CD4-positive, alpha-beta T cell treated with Interleukin-4 for 1 hour (primary cell): ENCODE measurements at regions not wholly inside any gene's neighbourhood (a gene's known extent, or its start where the extent isn't known, plus 50 kb on each side); places are given as distances from the start of the nearest gene placed in this dataset.
"Not testable (repeated sequence)": the region's sequence is repeated elsewhere in the genome, so short reads cannot be mapped to it uniquely, and the experiment has no call there.

ENCODE experiments used
- DNase-seq, 2 donors: peaks; one replicate each; pipeline ENCODE4 v3.0.0-alpha.2; 2020 to 2022

DNA sequence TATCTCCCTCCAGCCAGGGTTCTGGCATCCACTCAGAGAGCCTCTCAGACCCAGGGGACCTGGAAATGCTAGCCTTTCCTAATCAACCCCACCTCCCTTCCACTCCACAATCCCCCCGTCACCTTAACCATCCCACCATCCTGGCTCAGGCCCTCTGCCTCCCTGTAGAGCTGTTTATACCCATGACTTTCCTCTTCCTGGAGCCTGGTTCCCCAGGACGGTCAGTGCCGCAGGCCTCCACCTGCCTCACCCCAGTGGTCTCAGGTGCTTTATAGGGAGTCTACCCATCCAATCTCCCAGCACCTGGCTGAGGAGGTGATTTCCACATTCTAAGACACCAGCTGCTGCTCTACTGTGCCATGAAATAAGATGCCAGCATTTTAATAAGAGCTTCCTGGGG, 1159.5 kb downstream of the TBC1D22A start:
- DNase-seq = no peak

DNA sequence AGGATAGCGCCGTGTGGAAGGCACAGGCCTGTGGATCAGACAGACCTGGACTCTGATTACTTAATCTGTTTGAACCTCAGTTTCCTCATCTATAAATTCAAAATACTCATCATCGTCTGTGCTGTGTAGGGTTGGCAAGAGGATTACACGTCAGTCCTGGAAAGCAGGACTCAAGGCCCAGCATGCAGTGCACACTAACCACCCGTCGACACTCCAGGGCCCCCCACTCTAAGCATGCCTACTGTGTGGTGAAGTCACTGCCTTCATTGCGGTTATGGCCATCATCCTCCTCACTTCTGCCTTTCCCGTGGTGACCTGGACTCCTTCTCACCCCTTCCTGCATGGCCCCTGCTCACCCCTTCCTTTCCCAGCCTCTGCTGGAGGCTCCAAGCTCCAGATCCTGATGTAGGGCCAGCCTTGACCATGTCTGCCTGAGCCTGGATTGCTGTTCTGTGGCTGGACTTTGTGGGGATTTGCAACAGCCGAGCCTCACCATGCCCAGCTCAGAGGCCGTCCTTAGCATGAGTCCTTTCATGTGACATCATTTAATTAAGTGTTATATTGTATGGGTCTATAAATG, 1158.0 kb downstream of the TBC1D22A start:
- DNase-seq = no peak

DNA sequence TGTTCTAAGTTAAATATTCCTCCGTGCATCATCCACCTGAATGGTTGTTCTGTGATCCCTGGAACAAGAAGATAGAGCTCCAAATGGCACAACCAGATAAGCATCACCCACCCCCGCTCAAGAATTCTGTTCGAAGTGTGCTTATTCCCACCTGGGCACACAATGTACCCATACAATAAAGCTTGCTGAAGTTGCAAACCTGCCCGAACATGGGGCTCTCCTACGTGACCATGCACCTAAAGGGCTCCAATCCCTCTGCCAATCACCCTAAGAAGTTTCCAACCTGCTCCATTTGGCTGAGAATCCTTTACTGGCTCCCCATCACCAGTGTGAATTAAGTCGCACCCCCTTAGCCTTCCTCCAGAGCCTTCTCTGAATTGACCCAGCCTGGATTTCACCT, 1157.4 kb downstream of the TBC1D22A start:
- no peak for DNase-seq

DNA sequence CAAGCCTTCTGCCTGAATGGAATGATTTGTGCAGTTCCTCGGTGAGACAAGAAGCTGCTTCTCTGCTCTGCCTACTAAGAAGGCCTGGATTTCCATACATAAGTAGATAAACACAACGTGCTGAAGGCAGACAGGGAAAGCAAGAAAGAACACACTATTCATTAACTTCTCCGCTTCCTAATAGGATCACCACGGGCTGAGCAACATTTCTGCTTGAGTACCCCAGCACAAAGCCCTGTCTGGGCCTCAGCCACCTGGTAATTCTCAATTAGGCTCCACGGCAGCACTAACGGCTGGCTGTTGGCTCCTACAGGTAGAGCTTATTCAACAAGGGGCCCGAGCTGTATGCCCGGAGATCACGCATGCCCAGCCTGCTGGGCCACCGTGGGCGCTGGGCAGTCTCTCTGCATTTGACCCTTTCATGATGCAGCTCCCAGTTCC, 1156.6 kb downstream of the TBC1D22A start:
- no peak for DNase-seq

DNA sequence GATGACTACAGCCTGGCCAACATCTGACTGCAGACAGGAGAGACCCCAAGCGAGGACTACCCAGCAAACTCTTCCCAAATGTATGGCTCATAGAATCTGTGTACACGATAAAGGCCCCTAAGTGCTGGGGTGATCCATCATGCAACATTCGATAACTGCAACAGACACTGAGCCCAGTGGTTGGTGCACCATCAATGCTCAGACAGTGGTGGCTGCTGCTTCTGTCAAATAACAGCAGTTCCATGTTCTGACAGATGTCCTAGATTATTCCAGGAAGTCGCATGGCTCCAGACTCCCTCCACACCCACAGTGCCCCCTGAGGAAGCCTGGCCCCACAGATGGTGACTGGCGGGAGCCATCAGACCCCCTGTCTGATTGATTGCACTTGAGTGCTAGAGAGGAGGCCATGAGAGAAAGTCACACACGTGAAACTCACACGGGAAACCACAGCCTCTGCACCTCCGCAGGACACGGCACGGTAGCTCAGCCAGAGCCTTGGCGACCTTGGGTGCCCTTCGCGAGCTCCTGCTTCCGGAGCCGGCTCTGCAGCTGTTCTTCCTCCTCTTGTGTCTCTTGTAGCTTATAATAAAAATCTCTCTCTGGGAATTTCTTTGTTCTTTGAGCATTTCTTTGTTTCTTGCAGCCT, 1155.9 kb downstream of the TBC1D22A start:
- peak in 1 of 2 donors; percentile 47 for DNase-seq

DNA sequence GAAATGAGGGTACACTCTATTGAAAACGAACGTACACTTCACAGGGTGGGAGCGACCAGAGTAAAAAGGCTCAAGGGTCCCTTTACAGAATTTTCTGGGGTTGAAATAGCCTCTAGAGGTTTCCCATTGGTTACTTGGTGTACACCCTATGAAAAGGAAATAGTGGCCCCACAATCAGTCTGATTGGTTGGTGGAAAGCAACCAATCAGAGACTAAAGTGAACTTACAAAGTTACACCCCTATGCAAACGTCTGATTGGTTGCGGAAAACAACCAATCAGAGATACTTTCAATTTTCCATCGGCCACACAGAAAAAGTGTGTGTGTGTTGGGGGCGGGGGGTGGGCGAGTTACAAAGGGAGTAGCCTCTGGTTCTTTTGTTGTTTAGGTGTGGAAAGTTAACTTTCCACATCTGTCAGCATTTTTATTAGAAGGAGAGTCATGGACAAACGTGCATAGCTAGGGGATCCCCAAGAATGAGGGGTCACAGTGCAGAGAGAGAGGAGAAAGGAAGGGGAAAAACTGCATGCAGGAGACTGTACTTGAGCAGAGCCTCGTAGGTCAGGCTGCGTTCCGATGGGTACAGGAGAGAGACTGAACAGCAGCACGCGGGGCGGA, 1152.1 kb downstream of the TBC1D22A start:
- no peak for DNase-seq

DNA sequence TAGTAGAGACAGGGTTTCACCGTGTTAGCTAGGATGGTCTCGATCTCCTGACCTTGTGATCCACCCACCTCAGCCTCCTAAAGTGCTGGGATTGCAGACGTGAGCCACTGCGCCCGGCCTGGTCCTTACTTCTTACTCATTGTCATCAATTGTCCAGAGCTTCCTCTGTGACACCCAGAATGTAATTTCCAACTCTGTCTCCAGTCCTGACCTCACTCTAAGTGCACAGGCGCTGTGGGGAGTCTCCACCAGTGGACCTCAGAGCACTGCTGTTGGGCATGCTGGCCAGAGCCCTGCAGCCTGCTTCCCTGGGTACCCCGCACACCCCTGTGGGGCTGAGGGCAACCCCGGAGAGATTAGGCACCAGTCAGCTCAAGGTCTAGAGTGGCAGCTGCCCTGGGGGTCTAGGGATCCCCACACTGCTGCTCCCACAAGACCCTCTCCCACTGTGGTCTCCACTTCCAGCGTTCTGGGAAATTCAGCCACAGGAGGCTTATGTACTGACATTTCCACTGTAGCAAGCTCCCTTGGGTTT, 1140.3 kb downstream of the TBC1D22A start:
- no peak for DNase-seq

DNA sequence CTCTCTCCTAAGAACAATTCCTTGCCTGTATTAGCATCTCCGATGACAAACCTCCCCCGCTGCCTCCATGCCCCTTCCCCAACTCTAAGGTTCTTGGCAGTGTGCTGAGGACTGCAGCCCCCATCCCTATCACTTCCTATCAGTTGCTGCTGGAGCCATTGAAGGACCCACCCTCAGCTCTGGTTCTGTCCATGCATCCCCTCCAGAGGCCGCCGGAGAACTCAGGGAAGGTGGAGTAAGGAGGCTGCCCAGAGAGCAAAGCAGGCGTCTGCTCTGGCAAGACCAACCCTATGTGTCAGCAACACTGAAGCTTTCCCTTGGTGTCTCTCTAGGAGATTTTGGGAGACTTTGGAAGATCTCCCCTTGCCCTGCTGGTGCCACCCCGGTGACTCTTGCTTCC, 1139.5 kb downstream of the TBC1D22A start:
- no peak for DNase-seq

DNA sequence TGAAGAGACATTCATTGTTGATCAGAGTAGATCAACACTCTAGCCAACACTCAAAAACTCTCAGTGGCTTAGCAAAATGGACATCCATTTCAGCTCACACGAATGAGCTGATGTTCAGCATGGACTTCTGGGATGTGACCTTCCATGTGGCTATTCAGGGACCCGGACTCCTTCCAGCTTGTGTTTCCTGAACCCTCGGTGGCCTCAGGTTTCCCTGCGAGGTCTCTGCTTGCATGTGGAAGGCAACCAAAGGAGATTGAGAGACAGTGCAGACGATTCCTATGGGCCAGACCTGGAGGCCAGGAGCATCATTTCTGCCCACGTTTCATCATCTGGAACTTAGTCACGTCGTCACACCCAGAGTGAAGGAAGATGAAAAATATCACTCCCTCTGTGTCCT, 1137.4 kb downstream of the TBC1D22A start:
- DNase-seq = no peak

DNA sequence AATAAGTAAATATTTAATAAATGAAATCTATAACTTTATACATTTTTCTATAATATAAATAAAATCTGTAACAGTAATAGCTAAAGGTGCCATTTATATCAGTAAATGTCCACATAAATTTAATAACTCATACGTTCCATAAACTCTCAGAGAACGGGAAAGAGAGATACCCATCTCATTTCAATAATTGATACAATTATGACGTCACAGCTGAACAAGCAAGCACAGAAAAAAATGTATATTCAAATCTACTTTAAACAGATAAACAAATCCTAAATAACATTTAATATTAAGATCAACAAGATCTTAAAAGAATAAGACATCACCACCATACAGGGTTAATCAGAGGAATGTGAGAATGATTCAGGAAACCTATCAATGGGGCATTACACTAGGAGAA, 1136.5 kb downstream of the TBC1D22A start:
- DNase-seq = no peak

DNA sequence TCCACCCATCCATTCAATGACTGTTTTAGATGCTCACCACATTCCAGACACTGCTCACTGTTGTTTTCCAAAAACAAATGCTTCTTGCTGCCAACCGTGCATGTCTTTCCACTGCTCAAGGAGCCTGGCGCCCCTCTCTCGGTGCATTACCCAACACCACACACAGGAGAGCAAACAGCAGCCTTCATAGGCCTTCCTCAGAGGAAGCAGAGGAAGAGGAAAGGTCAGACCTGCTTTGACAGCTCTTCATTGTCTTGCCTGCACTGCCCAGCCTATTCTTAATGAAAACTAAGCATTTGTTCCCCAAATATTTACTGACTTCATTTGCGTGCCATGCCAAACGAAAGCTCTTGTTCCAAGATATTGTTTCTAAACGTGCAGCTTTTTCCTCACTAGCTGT, 1129.2 kb downstream of the TBC1D22A start:
- no peak for DNase-seq

DNA sequence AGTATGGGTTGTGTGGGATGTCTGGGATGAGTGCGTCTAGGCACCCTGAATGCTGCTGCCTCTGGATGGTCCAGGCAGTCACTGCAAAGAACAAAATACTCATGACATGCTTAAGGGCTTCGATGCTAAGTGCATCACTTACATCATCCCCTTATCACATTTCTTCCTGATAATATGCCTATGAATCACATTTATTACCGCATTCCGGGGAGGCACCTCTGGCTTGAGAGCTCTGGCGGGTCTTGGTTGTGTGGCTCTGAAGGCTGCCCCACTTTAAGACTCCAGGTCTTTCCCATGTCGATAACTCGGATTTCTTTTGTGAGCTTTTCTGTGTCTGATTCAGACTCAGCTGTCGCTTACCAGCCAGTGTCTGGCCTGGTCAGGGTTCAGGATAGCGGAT, 1126.4 kb downstream of the TBC1D22A start:
- no peak for DNase-seq

DNA sequence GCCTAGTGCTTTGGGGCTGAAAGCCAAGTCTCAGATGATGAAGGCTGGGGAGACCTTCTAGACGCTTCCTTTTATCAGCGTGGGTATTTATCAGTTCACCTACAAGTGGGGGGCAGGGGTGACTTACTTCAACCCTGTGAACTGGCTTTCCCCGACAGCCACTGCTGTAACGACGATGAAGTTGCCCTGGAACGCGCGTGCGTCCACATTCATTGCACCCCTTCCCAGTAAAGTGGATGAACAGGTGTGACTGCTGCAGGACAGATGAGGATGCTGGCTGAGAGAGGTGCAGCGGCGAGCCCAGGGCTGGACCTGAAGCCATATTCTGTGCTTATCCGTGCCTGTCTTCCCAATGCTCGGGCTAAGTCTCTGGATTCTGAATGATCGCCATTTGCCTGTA, 1122.3 kb downstream of the TBC1D22A start:
- DNase-seq = no peak

DNA sequence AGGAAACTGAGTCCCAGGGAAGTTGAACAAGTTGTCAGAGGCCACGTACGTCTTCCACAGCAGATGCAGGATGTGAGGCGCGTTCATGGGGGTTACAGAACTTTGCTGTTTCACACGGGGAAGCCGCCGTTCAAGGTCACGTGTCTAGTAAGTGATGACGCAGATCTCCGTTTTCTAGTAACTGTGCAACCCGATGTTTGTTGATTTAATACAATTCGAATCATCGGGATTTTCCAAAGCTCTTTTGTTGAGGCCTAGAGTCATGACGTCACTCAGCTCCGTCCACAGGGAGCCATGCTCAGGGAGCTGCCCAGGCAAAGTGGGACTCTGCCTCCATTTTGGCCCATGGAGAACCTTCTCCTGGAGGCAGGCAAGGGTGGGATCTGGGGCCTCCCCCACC, 1121.8 kb downstream of the TBC1D22A start:
- no peak for DNase-seq

DNA sequence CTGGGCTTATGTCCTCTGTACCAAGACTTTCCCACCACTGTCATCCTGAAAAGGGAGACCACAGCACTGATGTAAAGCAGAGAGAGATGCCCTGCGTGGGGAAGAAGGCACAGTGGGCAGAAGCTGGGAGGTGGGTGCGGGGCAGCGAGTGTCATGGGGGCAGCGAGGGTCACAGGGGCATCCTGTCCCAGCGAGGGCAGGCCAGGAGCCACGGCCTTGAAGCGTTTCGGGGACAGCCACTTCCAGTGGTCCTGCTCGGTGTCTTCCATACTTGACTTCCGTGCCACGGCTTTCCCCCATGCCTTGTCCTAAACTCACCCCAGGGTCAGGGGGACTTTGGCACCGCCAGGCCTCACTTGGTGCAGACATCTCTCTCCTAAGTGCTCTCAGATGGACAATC, 1121.3 kb downstream of the TBC1D22A start:
- no peak for DNase-seq

DNA sequence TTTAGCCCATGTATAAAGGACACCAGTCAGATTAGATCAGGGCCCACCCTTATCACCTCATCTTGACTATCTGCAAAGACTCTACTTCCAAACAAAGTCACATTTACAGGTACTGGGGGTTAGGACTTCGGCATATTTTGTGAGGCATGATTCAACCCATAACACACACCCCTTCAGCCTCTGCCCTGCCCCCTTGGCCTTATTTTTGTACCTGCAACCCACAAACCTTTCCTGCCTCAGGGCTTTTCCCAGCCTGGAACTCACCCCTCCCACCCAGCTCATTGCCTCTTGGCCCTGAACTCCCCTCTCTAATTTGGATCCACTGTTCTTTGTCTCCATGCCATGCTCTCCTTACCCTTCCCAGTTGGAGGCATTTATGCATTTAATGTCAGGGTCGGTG, 1116.9 kb downstream of the TBC1D22A start:
- no peak for DNase-seq

DNA sequence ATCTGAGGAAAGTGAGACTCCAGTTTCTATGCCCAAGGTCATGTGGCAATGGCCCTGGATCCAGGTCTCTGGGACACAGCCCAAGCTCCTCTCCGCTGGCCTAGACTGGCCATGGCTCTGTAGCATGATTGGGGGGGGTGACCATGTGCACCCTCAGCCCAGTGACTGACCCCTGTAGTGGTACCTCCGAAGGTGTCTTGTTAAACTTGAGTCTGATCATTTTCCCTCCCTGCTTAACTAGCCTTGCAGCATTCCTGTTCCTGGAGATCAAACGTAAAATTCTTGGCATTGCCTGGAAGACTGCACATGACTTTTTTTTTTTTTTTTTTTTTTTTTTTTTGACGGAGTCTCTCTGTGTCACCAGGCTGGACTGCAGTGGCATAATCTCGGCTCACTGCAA, 1116.0 kb downstream of the TBC1D22A start:
- DNase-seq = no peak

DNA sequence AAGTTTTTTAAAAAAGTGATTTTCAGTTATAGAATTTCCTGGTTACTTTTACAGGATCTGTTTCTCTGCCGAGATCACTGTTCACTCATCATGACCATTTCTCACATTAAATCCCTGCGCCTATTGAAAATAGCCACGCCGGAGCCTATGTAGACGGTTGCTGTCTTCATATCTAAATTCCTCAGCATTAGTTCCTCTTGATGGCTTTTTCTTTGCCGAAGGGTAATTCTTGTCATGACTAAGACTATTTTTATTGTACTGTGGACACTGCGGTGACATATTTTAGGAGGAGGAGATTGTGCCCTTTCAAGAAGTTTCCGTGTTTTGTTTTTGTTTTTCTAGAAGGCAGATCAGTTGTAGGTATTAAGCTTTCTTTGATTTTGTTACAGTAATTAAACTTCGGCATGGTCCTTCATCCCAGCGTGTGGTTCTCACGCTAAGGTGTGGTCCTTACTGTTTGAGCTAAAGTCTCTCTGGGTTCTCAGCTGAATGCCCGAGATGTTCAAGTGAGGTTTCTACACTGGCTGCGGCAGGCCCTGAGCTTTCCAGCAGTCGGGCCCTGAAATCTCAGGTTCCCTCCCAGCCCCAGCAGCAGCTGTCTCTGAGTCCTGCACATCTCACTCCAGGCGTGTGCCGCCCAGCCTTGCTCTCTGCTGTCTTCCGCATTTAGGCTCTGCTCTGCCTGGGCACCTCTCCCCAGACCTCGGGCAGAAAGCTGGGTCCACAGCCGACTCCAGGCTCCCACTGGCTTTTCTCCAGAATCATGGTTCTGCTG, 1110.5 kb downstream of the TBC1D22A start:
- no peak for DNase-seq

DNA sequence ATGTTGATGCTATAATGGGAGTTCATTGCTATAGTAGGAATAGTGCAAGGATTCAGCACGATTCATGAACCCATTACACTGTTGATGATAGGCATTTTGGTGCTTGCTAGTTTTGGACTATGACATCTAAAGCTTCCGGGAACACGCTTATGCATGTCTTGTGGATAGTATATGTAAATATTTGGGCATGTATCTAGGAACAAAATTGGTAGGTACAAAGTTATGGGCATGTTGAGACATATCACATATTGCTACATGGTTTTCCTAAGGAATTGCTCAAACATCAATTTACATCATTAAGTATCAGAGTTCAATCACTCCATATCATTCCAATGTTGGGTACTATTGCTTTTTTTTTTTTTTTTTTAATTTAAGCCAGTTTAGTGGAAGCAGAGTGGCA, 1103.2 kb downstream of the TBC1D22A start:
- no peak for DNase-seq

DNA sequence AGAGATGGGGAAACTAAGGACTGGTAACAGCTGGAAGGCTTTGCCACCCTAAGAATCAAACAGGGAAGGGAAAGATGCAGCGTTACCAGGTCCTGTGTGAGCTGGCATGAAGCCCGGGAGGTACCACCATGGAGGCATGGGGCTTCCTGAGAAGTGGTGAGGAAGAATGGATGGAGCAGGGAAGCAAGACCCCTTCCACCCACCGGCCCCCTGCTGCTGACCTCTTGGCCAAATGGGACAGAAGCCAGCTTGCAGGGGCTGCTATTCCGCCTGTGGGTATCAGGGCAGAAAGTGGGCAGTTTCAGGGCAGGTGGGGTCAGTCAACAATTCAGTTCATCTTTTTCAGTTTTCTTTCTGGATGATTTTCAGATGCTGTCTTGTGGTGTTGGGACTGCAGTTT, 1099.9 kb downstream of the TBC1D22A start:
- DNase-seq = no peak

DNA sequence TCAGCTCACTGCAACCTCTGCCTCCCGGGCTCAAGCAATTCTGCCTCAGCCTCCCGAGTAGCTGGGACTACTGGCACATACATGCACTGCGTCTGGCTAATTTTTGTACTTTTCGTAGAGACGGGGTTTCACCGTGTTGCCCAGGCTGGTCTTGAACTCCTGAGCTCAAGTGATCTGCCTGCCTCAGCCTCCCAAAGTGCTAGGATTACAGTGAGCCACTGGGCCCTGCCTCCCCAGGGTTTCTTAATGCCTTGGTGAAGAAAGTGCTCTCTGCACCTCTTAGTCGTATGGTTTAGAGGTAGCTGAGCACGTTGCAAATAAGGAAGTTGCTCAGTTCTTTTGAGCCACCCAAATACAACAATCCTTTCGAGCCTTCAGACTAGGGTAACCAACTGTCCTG, 1098.5 kb downstream of the TBC1D22A start:
- DNase-seq = not testable (repeated sequence)

DNA sequence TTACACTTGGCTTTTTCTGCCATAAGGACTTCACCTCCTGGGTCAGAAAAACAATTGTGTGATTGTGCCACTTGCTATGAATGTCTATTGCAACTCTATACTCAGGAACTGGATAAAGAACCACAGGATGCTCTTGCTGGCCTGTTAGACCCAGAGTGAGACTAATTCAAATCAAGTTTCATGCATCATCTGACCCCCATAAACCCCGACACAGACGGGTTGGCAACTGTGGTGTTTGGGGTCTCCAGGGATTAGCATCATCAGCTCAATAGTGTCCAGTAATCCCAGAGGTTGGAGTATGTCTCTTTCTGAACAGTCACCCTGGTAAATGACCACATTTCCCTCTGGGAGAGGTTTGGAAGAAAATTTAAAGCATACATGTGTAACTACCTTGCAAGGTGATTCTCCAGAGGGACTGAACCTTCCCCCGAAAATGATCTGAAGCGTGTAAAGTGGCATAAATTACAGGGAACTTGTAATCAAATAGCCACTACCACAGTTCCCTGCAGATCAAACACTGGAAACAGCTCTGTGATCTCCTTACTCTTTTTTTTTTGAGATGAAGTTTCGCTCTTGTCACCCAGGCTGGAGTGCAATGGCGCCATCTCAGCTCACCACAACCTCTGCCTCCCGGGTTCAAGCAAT, 1097.6 kb downstream of the TBC1D22A start:
- no peak for DNase-seq

DNA sequence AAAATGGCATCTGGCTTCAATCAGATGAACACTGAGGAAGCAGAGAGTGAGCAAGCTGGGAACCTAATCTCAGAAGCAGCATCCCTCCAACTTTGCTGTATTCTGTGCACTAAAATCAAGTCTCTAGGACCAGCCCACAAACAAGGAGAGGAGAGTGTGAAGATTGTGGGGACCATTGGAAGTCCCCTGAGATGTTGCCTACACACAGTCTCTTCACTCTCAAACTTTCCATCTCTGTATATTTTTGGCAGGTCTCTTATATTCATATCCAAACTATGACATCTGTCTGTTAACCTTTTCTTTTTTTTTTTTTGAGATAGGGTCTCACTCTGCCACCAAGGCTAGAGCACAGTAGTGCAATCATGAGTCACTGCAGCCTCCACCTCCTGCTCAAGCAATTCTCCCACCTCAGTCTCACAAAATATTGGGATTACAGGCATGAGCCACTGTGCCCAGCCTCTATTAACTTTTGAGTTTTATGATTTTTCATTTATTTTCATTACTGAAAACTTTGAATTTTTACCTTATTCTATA, 1096.4 kb downstream of the TBC1D22A start:
- DNase-seq = no peak
